GM04503 (cell line): ENCODE measurements at regions not wholly inside any gene's neighbourhood (a gene's known extent, or its start where the extent isn't known, plus 50 kb on each side); places are given as distances from the start of the nearest gene placed in this dataset.

Experiments
- DNase-seq: peaks from one replicate; pipeline ENCODE4 v3.0.0-alpha.2; 2012; ENCODE audit warnings: low read depth

- no peak for DNase-seq
Observed at GRCh38 chr2:6355886-6356761, 509.6 kb downstream of the CMPK2 start.

DNA sequence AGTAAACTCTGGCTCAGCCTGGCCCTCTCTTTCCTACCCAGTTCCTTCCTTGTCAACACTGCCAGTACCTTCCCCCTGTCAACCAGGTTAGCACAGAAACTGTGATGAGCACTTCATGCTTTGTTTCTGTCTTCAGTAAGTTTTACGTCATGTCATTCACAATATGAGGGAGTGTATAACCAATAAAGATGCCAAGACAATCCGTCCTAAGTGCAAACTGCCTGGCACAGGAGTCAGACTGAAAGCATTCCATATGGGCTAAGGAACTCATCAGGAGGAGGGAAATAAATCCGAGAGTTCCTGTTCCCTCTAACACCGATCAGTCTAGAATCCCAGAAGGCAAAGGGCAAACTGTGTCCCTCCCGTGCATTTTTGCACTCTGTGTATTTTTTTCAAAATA is 507.2 kb downstream of the CMPK2 start:
- DNase-seq, result no peak

- no peak for DNase-seq
Observed at GRCh38 chr2:6358985-6359384, 506.7 kb downstream of the CMPK2 start.

DNA sequence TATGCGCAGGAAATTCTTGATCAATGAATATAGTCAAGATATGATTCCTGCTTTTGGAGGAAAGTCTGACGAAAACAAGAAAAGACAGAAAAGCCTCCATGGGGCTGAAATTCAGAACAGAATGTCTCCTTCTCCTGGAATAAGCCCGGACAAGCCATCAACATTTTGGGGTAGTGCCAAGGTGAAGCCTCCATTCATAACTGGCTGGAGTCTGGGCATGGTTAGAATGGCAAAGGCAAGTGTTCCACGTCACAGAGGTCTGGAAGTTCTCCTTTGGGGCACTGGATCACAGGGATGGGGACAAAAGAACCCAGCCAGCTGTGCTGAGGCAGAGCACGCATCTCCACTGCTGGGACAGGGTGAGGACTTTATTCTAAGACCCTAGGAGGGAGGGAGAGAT is 505.7 kb downstream of the CMPK2 start:
- DNase-seq, result no peak

GRCh38 chr2:6362671-6363450 is 502.8 kb downstream of the CMPK2 start:
- no peak for DNase-seq

GRCh38 chr2:6368281-6368680 is 497.4 kb downstream of the CMPK2 start:
- DNase-seq, result no peak

DNA sequence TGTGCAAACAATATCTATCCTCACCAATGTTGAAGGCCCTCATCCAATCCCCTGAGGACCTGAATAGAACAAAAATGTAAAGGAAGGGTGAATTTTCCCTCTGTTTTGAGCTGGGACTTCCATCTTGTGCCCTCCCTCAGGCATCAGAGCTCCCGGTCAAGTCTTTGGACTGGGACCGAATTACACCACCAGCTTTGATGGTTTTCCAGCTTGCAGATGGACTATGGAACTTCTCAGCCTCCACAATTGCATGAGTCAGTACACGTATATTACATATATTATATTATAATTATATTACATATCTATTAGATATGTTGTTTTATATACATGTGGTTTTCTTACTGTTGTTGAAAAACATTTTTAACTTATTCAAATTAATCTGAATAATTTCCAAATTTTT is 496.4 kb downstream of the CMPK2 start:
- no peak for DNase-seq

DNA sequence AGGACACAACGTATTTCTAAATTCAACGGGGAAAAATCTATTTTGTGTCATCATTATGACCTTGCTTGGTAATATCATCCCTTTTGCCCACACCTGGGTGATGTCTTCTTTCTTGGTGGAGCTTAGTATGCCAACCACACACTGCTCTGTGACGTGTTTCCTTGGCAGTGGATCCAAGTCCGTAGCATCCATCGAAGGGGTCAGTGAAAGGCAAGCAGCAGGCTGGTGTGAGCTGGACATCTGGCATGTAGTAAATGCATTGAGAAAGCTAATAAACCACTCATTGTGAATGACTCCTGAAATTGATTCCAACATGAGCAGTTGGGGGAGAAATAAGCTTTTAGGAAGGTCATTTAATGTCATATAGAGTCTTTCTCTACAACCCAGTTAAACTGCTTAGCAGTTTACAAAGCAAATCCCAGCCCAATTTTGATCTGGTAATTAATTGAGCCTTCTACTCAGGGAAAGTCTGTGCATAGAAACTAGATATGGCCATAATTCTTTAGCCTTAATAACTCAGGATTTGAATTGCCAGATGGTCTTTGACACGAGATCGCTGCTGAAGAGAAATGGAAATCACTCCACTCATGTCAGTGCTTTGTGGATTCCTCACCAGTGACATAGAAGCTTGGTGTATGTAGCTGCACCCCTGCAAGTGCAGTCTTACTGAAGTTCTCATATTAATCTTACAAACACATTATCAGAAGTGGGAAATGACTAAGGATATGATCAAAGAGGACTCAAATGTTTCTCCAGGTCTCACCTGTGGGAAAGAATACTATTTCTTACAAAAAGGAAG is 494.8 kb downstream of the CMPK2 start:
- no peak for DNase-seq

DNA sequence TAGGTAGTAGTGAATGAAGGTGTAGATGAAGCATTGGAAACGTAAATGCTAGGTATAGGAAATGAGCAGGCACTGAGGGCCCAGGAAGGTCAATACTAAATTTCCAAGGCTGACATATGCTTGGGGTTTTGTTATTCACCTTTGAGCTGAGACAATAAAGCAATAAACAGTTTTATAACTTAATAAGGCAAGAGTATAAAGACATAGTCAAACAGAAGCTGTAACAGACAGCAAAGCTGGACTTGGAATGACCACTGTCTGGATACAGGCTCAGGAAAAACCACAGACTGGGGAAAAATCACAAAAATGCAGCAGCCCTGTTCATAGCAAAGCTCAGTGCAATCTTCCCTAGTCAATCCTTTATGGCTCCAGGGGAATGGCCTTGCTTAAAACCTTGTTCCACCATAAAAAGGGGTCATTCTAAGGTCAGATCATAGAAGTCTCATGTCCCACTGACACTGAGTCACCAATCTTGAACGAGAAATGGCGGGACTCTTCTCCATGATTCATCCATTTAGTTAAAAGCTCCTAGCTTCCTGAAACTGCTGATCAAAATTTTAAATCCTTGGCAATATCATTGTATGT is 493.3 kb downstream of the CMPK2 start:
- DNase-seq, result peak; percentile 19

- DNase-seq, result no peak
Observed at GRCh38 chr2:6381326-6381725, 484.4 kb downstream of the CMPK2 start.

DNA sequence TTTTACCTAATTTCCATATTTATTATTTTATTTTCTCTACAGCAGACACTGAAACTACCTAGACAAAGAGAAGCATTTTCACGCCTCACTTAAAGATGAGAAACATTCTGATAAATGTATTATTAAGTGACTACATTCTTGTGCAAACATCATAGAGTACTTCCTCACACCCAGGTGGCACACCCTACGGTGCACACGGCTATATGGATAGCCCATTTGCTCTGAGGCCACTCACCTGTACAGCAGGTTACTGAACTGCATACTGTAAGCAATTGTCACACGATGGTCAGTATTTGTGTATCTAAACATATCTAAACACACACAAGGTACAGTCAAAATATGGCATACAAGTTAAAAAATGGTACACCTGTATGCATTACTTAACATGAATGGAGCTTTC is 481.4 kb downstream of the CMPK2 start:
- no peak for DNase-seq

- no peak for DNase-seq
Observed at GRCh38 chr2:6392354-6392753, 473.4 kb downstream of the CMPK2 start.

GRCh38 chr2:6392966-6393365 is 472.7 kb downstream of the CMPK2 start:
- no peak for DNase-seq

DNA sequence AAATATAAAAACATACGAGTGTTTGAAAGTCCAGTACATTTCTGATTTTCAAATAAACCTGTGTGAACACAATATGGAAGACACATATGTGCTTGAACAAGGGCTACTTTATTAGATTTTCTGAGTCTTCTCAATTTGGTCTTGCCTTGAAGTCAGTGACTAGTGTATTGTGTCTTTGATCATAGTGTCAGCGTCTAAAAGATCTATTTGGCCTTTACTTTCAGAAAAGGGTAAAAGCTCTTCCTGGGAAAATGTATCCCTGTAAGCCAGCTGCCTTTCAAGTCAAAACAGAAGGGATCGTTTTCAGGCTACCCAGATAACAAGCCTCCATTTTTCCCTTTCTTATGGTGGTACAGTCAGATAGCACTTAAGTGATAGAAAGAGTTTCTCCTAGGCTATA is 471.9 kb downstream of the CMPK2 start:
- DNase-seq, result no peak

- no peak for DNase-seq
Observed at GRCh38 chr2:6394276-6394675, 471.4 kb downstream of the CMPK2 start.

DNA sequence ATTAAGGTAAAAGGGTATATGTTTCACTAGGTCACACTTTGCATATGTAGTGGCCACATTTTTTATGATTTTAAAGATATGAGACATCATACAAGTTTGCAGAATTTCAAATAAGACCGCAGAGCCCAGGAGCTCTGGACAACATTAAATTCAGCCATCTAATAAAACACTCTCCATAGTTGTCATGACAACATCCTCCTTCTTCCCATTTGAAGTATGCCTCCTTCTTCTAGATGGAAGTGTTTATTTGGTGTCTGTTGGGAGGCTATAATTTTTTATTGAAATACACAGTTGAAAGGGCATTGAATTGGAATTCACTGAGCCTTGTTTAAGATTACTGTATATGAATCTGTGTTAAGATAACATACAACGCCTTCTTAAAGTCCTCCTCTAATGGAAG is 467.3 kb downstream of the CMPK2 start:
- DNase-seq, result no peak

- DNase-seq, result no peak
Observed at GRCh38 chr2:6401301-6401700, 464.4 kb downstream of the CMPK2 start.

DNA sequence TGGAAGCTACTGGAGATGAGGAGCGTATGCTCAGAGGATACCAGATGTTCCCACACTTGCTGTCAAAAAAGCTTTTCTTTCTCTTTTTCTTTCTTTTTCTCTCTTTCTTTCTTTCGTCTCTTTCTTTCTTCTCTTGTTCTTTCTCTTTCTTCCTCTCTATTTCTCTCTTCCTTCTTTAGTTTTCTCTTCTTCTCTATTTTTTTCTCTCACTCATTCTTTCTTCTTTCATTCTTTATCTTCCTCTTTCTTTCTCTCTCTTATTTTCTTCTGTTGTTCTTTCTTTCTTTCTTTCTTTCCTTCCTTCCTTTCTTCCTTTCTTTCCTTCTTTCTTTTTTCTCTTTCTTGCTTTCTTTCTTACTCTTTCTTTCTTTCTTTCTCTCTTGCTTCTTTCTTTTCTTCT is 457.6 kb downstream of the CMPK2 start:
- DNase-seq, result no peak

GRCh38 chr2:6410313-6410712 is 455.4 kb downstream of the CMPK2 start:
- no peak for DNase-seq

GRCh38 chr2:6412533-6413091 is 453.1 kb downstream of the CMPK2 start:
- no peak for DNase-seq

DNA sequence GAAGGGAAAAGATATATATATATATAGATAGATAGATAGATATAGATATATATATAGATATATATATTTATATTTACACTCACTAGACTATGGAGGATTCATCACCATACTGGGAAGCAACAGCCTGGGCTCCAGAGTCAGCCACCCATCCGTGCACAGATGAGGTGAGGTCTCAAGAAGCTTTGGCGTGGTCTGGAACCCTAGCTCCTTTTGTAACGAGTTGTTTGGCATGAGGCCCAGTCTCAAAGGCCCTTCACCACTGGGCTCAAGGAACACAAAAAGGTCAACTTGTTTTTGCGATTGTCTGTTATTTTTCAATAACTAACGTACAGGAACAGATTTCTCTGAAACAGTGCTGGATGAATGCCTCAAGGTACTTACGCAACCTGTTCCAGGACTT is 448.7 kb downstream of the CMPK2 start:
- DNase-seq, result no peak

- no peak for DNase-seq
Observed at GRCh38 chr2:6418291-6418690, 447.4 kb downstream of the CMPK2 start.
